ENCODE measurements at regions not wholly inside any gene's neighbourhood (a gene's known extent, or its start where the extent isn't known, plus 50 kb on each side); places are given as distances from the start of the nearest gene placed in this dataset.

GRCh38 chr5:172585114-172585513 lies 55.9 kb upstream of the NEURL1B start:
- TF ChIP-seq EP300 (conservative IDR thresholded peaks at IDR 0.05; ENCODE audit: poor library complexity, severe bottlenecking) (no peak), TAF1 (IDR thresholded peaks at IDR 0.05; ENCODE audit: low read depth) (no peak), CTCF (IDR thresholded peaks at IDR 0.05; ENCODE audit: poor library complexity, severe bottlenecking) (no peak), EZH2 (IDR thresholded peaks at IDR 0.05; ENCODE audit: borderline replicate concordance, insufficient read depth, low read length, poor library complexity, severe bottlenecking) (no peak), MXI1 (conservative IDR thresholded peaks at IDR 0.05; ENCODE audit: poor library complexity, severe bottlenecking) (no peak), SMC3 (conservative IDR thresholded peaks at IDR 0.05; ENCODE audit: poor library complexity) (no peak), RAD21 (conservative IDR thresholded peaks at IDR 0.05) (no peak), POLR2AphosphoS5 (IDR thresholded peaks at IDR 0.05) (no peak), REST (IDR thresholded peaks at IDR 0.05; ENCODE audit: borderline replicate concordance) (no peak)
- Histone ChIP-seq H2AFZ (ENCODE audit: low read depth, low read length) (no peak overlapping the region), H3K27me3 (ENCODE audit: insufficient read depth, low read depth, low read length) (no peaks in the 10 kb centered on the region), H3K36me3 (ENCODE audit: insufficient read depth, low read length) (no peaks in the 10 kb centered on the region), H3K9me3 (ENCODE audit: low read length) (no peaks in the 10 kb centered on the region), H3K27ac (ENCODE audit: low read length) (no peak overlapping the region), H3K4me2 (ENCODE audit: low read length) (no peak overlapping the region), H3K79me2 (replicated peaks; ENCODE audit: insufficient read depth, low read length) (no peaks in the 10 kb centered on the region), H4K20me1 (ENCODE audit: insufficient read depth) (no peaks in the 10 kb centered on the region), H3K9me2 (ENCODE audit: insufficient read depth, low read length) (no peaks in the 10 kb centered on the region), H3K4me3 (ENCODE audit: low read length) (no peak overlapping the region), H3F3A (ENCODE audit: insufficient read depth, low read length, poor library complexity, severe bottlenecking) (no peaks in the 10 kb centered on the region), H3K9ac (ENCODE audit: low read length) (no peak overlapping the region)

- Histone ChIP-seq H3K27ac (ENCODE audit: low read length) (no peak overlapping the region), H3K4me2 (ENCODE audit: low read length) (no peak overlapping the region), H3K27me3 (ENCODE audit: insufficient read depth, low read depth, low read length) (no peaks in the 10 kb centered on the region), H3F3A (ENCODE audit: insufficient read depth, low read length, poor library complexity, severe bottlenecking) (no peaks in the 10 kb centered on the region), H3K9me2 (ENCODE audit: insufficient read depth, low read length) (no peaks in the 10 kb centered on the region), H3K79me2 (replicated peaks; ENCODE audit: insufficient read depth, low read length) (no peaks in the 10 kb centered on the region), H3K9ac (ENCODE audit: low read length) (no peak overlapping the region), H4K20me1 (ENCODE audit: insufficient read depth) (no peaks in the 10 kb centered on the region), H3K4me3 (ENCODE audit: low read length) (no peak overlapping the region), H3K36me3 (ENCODE audit: insufficient read depth, low read length) (no peaks in the 10 kb centered on the region), H3K9me3 (ENCODE audit: low read length) (no peaks in the 10 kb centered on the region), H2AFZ (ENCODE audit: low read depth, low read length) (no peak overlapping the region)
- no peak for TF ChIP-seq POLR2AphosphoS5 (IDR thresholded peaks at IDR 0.05)
- TF ChIP-seq MXI1 (conservative IDR thresholded peaks at IDR 0.05; ENCODE audit: poor library complexity, severe bottlenecking), result no peak
- TF ChIP-seq REST (IDR thresholded peaks at IDR 0.05; ENCODE audit: borderline replicate concordance), result no peak
- TF ChIP-seq EZH2 (IDR thresholded peaks at IDR 0.05; ENCODE audit: borderline replicate concordance, insufficient read depth, low read length, poor library complexity, severe bottlenecking), result no peak
- TF ChIP-seq SMC3 (conservative IDR thresholded peaks at IDR 0.05; ENCODE audit: poor library complexity), result no peak
- no peak for TF ChIP-seq TAF1 (IDR thresholded peaks at IDR 0.05; ENCODE audit: low read depth)
- no peak for TF ChIP-seq RAD21 (conservative IDR thresholded peaks at IDR 0.05)
- no peak for TF ChIP-seq EP300 (conservative IDR thresholded peaks at IDR 0.05; ENCODE audit: poor library complexity, severe bottlenecking)
- no peak for TF ChIP-seq CTCF (IDR thresholded peaks at IDR 0.05; ENCODE audit: poor library complexity, severe bottlenecking)
Observed at GRCh38 chr5:172584638-172585037, 56.4 kb upstream of the NEURL1B start.

Measured in neural cell (in vitro differentiated cells).